ENCODE measurements at regions not wholly inside any gene's neighbourhood (a gene's known extent, or its start where the extent isn't known, plus 50 kb on each side); places are given as distances from the start of the nearest gene placed in this dataset. TPM values are rescaled to one million over a fixed set of nuclear protein-coding genes. Genes with fewer than 3 reads are reported as not detected.
"Not testable (repeated sequence)": the region's sequence is repeated elsewhere in the genome, so short reads cannot be mapped to it uniquely, and the experiment has no call there.

GRCh38 chr6:71229477-71229876, 59.1 kb upstream of the OGFRL1 start:
- CTCF ChIA-PET, result no interaction called here
- POLR2A ChIA-PET, result no interaction called here
- no peak for TF ChIP-seq CTCF (IDR thresholded peaks at IDR 0.05; ENCODE audit: insufficient read depth, low read depth, low read length)
- Histone ChIP-seq H3K4me3 (ENCODE audit: low read depth, low read length) (no peak overlapping the region), H3K36me3 (ENCODE audit: control insufficient read depth, insufficient read depth, low read length) (no peaks in the 10 kb centered on the region), H3K27me3 (ENCODE audit: control insufficient read depth, insufficient read depth, low read length) (no peaks in the 10 kb centered on the region)
- DNase-seq (ENCODE audit: low read depth), result no peak

GRCh38 chr6:71232890-71233289, 55.7 kb upstream of the OGFRL1 start:
- DNase-seq (ENCODE audit: low read depth); CTCF ChIA-PET; POLR2A ChIA-PET; H3K27me3 ChIP-seq (ENCODE audit: control insufficient read depth, insufficient read depth, low read length); H3K36me3 ChIP-seq (ENCODE audit: control insufficient read depth, insufficient read depth, low read length); H3K4me3 ChIP-seq (ENCODE audit: low read depth, low read length): not testable (repeated sequence)

- no peak for TF ChIP-seq CTCF (IDR thresholded peaks at IDR 0.05; ENCODE audit: insufficient read depth, low read depth, low read length)
Measured at GRCh38 chr6:71236926-71237434, 51.6 kb upstream of the OGFRL1 start.

GRCh38 chr6:71238351-71238750, 50.3 kb upstream of the OGFRL1 start:
- Histone ChIP-seq H3K36me3 (ENCODE audit: control insufficient read depth, insufficient read depth, low read length) (no peaks in the 10 kb centered on the region), H3K27me3 (ENCODE audit: control insufficient read depth, insufficient read depth, low read length) (no peaks in the 10 kb centered on the region), H3K4me3 (ENCODE audit: low read depth, low read length) (no peak overlapping the region)
- peak; percentile 26 for DNase-seq (ENCODE audit: low read depth)
- POLR2A ChIA-PET, result no interaction called here
- CTCF ChIA-PET, result interaction anchor here (0.6 to 1.1 kb wide), 2 partner anchors 10 to 283 kb away, joined by 3 to 4 read pairs; no protein-coding TSS in a partner anchor
- no peak for TF ChIP-seq CTCF (IDR thresholded peaks at IDR 0.05; ENCODE audit: insufficient read depth, low read depth, low read length)

More at GRCh38 chr6:71236926-71237434, 51.6 kb upstream of the OGFRL1 start:
- no peaks in the 10 kb centered on the region for H3K36me3 ChIP-seq (ENCODE audit: control insufficient read depth, insufficient read depth, low read length)
- ChIA-PET POLR2A (no interaction called here), CTCF (no interaction called here)
- DNase-seq (ENCODE audit: low read depth), result no peak
- no peaks in the 10 kb centered on the region for H3K27me3 ChIP-seq (ENCODE audit: control insufficient read depth, insufficient read depth, low read length)
- no peak overlapping the region for H3K4me3 ChIP-seq (ENCODE audit: low read depth, low read length)

Small RNAs in the stretch of these regions (small RNA-seq; reads per million reads assigned to genes)
- gene RF00012 (ENCODE audit: insufficient read length, low read depth, low replicate concordance) (not detected), gene RNU6-411P (ENCODE audit: insufficient read length, low read depth, low replicate concordance) (not detected)
